ENCODE measurements at regions not wholly inside any gene's neighbourhood (a gene's known extent, or its start where the extent isn't known, plus 50 kb on each side); places are given as distances from the start of the nearest gene placed in this dataset.

DNA sequence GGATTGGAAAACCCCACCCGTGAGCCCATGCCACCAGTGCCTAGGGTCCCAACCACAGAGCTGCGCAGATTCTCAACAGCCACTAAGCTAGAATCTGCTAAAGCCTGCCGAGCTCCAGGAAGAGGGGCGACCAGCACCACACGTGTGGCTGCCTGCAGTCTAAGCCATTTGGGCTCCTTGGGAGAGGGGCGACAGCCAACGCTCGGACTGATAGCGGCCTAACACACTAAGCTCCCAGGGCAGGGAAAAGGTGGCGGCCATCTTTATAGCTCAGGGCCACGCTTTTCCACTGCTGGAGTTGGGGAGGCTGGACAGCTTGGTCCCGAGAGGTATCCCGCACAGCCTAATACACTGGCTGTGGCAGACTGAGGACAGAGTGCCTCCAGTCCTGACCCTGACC lies 631.8 kb downstream of the CETN3 start:
- Mint-ChIP-seq H3K27ac (no peak overlapping the region), H3K4me3 (no peak overlapping the region), H3K4me1 (ENCODE audit: low read depth) (no peaks in the 10 kb centered on the region), H3K9me3 (peaks cover 54% of the 10 kb centered on the region), H3K36me3 (no peaks in the 10 kb centered on the region), H3K27me3 (no peaks in the 10 kb centered on the region)
- DNase-seq = no peak
- intact Hi-C loops (cut with micrococcal nuclease) = no loop called here
- ChIA-PET POLR2A (no interaction called here), CTCF (no interaction called here)

DNA sequence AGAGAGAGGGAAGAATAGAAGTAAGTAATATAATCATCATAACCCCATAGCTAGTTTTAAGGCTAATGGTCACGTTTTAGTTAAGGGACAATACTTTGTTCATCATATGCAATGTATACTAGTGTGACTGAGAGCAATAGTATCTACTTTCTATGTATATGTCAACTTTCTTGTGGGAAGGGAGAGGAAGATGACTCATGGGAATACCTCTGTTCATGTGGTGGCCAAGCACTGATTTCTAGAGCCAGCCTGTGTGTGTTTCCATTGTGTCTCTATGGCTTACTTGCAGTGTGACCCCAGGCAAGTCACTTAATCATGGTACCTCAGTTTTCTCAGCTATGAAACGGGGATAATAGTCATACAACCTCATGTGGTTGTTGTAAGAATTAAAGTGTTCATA lies 639.6 kb downstream of the CETN3 start:
- no peak for DNase-seq
- POLR2A ChIA-PET = no interaction called here
- intact Hi-C loops (cut with micrococcal nuclease) = no loop called here
- CTCF ChIA-PET = no interaction called here
- H3K36me3 Mint-ChIP-seq = no peaks in the 10 kb centered on the region
- H3K4me3 Mint-ChIP-seq = no peak overlapping the region
- H3K4me1 Mint-ChIP-seq (ENCODE audit: low read depth) = no peaks in the 10 kb centered on the region
- peaks cover 7% of the 10 kb centered on the region for H3K9me3 Mint-ChIP-seq
- no peak overlapping the region for H3K27ac Mint-ChIP-seq
- no peaks in the 10 kb centered on the region for H3K27me3 Mint-ChIP-seq

DNA sequence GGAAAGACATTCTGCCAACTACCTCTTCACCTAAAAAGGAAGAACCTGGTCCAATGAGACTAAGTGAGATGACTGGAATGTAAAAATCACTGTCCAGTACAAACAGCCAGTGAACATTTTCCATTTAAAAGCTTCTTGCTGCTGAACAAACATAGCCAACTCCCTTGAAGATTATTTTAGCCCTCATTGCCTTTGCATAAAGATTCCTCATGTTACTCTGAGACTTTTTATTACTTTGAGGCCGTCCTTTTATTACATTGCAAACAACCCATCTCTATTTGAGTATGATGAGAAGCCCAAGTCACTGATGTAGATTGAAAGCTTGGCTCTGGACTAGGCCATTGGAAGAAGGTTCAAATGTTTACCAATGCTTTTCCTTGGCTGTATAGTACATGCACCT lies 649.8 kb downstream of the CETN3 start:
- no peak overlapping the region for H3K27ac Mint-ChIP-seq
- ChIA-PET POLR2A (no interaction called here), CTCF (no interaction called here)
- no peaks in the 10 kb centered on the region for H3K9me3 Mint-ChIP-seq
- no peak overlapping the region for H3K4me3 Mint-ChIP-seq
- no peak for DNase-seq
- no peaks in the 10 kb centered on the region for H3K4me1 Mint-ChIP-seq (ENCODE audit: low read depth)
- intact Hi-C loops (cut with micrococcal nuclease) = no loop called here
- no peaks in the 10 kb centered on the region for H3K36me3 Mint-ChIP-seq
- no peaks in the 10 kb centered on the region for H3K27me3 Mint-ChIP-seq

DNA sequence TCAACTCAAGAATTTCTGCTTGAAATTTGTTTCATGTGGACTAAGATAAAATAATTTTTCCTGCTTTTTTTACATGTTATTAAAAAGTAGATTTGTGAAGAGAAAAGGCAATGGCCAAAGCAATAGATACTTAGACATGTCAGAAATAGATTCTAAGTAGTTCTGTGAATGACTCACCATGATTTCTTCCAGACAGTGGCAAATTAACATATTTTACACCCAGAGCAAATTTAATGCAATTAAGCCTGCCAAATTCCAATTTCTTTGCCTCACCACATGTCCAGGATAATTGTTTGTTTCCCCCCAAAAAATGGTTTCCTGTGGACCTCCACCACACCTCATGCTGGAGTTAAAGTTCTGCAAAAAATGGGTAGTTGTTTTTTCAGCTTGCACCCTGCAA lies 651.4 kb downstream of the CETN3 start:
- intact Hi-C loops (cut with micrococcal nuclease) = no loop called here
- POLR2A ChIA-PET = no interaction called here
- Mint-ChIP-seq H3K4me3 (no peak overlapping the region), H3K27ac (no peak overlapping the region), H3K9me3 (no peaks in the 10 kb centered on the region), H3K27me3 (no peaks in the 10 kb centered on the region), H3K4me1 (ENCODE audit: low read depth) (no peaks in the 10 kb centered on the region), H3K36me3 (no peaks in the 10 kb centered on the region)
- CTCF ChIA-PET = no interaction called here
- no peak for DNase-seq

DNA sequence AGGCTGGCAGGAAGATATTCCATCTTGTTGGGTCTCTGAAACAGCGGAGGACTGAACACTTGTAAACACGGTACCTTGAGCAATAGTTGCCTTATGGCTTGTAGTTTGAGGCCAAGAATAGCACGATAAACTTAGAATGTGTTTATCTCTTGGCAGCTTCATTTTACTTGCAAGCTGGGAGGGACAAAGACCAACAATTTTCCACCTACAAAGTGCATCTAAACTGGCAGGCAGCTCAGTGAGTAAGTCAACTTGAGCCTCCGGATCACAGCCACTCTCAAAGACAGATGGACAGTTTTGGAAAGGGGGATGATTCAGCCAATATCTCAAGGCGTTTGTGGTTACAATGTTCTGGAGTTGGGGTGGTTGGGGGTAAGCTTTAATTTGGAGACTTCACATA lies 652.6 kb downstream of the CETN3 start:
- Mint-ChIP-seq H3K27ac (no peak overlapping the region), H3K4me3 (no peak overlapping the region), H3K9me3 (no peaks in the 10 kb centered on the region), H3K4me1 (ENCODE audit: low read depth) (no peaks in the 10 kb centered on the region), H3K36me3 (no peaks in the 10 kb centered on the region), H3K27me3 (no peaks in the 10 kb centered on the region)
- ChIA-PET POLR2A (no interaction called here), CTCF (no interaction called here)
- intact Hi-C loops (cut with micrococcal nuclease) = no loop called here
- no peak for DNase-seq

DNA sequence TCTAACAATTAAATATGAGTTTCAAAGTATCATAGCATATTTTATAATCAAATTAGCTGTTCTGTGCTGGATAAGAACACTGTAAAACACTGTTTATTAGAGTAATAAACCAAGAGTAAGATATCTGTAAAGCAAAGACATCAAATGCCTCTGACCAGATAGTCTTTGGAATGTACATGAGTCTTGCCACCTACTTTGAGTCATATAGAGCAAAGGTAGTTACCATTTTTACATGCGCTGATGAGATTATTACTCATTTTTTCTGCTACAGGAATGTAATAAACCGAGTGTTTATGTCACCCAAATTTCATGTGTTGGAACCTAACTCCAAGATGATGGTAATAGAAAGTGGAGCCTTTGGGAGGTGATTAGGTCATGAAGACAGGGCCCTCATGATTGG lies 654.5 kb downstream of the CETN3 start:
- ChIA-PET CTCF (no interaction called here), POLR2A (no interaction called here)
- Mint-ChIP-seq H3K27ac (no peak overlapping the region), H3K27me3 (no peaks in the 10 kb centered on the region), H3K4me1 (ENCODE audit: low read depth) (no peaks in the 10 kb centered on the region), H3K9me3 (no peaks in the 10 kb centered on the region), H3K4me3 (no peak overlapping the region), H3K36me3 (no peaks in the 10 kb centered on the region)
- no peak for DNase-seq
- intact Hi-C loops (cut with micrococcal nuclease) = no loop called here

DNA sequence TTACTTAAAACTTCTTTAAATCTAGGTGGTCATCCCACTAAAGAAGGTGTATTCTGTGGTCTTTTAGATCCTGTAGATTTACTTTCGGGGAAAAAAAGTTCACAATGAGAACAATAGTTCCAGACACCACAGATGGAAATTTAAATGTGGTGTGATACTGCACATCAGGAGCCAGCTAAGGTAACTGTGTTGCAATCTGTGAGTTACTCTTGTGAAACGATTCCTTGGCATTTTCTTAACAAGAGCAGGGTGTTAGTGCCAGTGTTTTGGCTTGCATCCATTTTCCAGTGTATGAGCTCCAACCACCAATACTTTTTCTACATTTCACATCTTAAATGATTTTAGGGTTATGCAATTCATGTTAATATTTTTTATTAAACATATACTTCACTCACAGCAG lies 674.5 kb downstream of the CETN3 start:
- no peak for DNase-seq
- CTCF ChIA-PET = no interaction called here
- Mint-ChIP-seq H3K9me3 (peaks cover 2% of the 10 kb centered on the region), H3K27ac (no peak overlapping the region), H3K4me1 (ENCODE audit: low read depth) (no peaks in the 10 kb centered on the region), H3K27me3 (no peaks in the 10 kb centered on the region), H3K36me3 (no peaks in the 10 kb centered on the region), H3K4me3 (no peak overlapping the region)
- intact Hi-C loops (cut with micrococcal nuclease) = no loop called here
- POLR2A ChIA-PET = no interaction called here

DNA sequence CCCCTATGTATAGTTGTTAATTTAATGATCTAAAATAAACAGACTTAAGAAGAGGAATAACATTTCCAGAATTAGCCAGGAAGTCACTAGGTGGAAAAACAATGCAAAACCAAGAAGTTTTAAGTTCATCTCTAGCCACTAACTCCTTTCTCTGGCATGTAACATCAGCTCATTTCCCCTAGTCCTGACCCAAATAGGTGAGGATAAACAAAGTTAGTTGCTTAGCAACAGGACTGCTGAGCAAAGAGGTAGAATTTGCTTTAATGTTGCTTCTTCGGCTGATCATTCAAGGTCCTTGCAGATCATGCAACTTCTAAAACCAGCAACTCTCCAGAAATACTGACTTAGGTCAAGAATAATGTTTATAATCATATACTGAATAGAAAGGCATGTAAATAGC lies 675.8 kb downstream of the CETN3 start:
- Mint-ChIP-seq H3K4me1 (ENCODE audit: low read depth) (no peaks in the 10 kb centered on the region), H3K4me3 (no peak overlapping the region), H3K36me3 (no peaks in the 10 kb centered on the region), H3K27ac (no peak overlapping the region), H3K9me3 (peaks cover 5% of the 10 kb centered on the region), H3K27me3 (no peaks in the 10 kb centered on the region)
- intact Hi-C loops (cut with micrococcal nuclease) = no loop called here
- POLR2A ChIA-PET = no interaction called here
- no peak for DNase-seq
- CTCF ChIA-PET = no interaction called here

DNA sequence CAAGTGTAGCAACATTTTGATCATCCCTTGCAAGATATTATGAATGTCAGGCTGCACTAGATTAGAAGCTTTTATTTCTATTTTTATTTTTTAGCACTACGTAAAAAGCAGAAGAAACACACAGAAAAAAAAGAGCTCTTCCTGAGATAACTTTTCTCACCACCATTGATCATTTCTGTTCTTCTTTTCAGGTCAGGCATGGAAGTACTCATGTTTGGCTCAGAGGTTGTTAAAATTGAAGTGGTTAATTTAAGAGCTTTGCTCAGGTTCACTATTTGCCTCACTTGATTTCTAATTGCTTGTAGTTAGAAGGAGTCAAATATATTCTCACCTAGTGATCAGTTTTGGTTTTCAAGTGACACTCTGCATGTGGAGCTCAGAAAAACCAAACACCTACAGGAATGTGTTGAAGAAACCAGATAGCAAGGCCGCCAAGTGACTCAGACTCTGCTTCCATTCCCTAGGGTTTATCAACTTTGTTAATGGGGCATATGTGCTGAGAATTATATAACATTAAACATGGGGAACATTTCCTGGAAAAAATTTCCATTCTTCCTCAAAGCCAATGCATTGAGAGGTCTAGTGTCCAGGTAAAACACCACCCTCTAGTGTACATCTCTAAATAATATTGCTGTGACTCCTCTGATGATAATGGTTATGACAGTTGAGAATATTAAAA lies 679.8 kb downstream of the CETN3 start:
- Mint-ChIP-seq H3K4me3 (no peak overlapping the region), H3K9me3 (peaks cover 7% of the 10 kb centered on the region), H3K27me3 (no peaks in the 10 kb centered on the region), H3K4me1 (ENCODE audit: low read depth) (no peaks in the 10 kb centered on the region), H3K27ac (no peak overlapping the region), H3K36me3 (no peaks in the 10 kb centered on the region)
- DNase-seq = no peak
- ChIA-PET POLR2A (no interaction called here), CTCF (no interaction called here)
- intact Hi-C loops (cut with micrococcal nuclease) = no loop called here

DNA sequence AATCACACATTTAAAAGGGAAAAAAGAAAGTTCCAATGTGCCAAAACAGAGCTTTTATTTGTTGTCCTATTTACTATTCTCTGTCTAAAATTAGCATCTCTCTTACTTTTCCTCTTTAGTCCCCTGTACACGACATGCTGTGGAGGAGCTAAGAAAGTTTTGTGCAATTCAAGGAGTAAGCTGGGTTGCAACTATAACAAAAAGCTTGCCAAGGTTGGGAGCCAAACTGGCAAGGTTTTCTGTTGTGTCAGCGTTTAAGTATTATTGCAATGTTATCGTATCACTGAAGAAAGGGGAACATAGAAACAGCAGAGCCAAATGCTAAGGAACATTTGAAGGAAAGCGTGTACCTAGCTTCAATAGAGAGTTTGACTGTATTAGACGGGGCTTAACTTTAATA lies 680.8 kb downstream of the CETN3 start:
- Mint-ChIP-seq H3K4me1 (ENCODE audit: low read depth) (no peaks in the 10 kb centered on the region), H3K36me3 (no peaks in the 10 kb centered on the region), H3K27ac (no peak overlapping the region), H3K9me3 (peaks cover 7% of the 10 kb centered on the region), H3K27me3 (no peaks in the 10 kb centered on the region), H3K4me3 (no peak overlapping the region)
- ChIA-PET POLR2A (no interaction called here), CTCF (no interaction called here)
- intact Hi-C loops (cut with micrococcal nuclease) = no loop called here
- no peak for DNase-seq

DNA sequence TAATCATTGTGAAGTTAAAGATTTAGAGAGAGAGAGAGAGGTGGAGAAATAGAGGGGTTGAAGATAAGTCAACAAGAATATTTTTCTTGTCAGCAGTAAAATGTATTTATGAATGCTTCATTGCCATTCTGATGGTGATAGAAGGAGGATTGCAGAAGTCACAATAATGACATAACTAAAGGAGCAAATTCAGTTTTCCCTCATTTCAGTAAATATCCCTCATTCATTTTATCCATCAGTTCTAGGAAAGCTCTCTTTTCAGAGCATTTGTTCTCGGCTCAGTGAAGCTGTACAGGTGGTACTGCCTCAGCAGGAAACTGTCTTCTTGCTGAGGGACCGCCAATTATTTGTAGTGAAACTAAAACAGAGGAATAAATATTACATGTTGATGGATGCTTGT lies 681.4 kb downstream of the CETN3 start:
- Mint-ChIP-seq H3K27me3 (no peaks in the 10 kb centered on the region), H3K27ac (no peak overlapping the region), H3K36me3 (no peaks in the 10 kb centered on the region), H3K4me1 (ENCODE audit: low read depth) (no peaks in the 10 kb centered on the region), H3K9me3 (peaks cover 7% of the 10 kb centered on the region), H3K4me3 (no peak overlapping the region)
- POLR2A ChIA-PET = no interaction called here
- DNase-seq = no peak
- intact Hi-C loops (cut with micrococcal nuclease) = no loop called here
- CTCF ChIA-PET = no interaction called here

DNA sequence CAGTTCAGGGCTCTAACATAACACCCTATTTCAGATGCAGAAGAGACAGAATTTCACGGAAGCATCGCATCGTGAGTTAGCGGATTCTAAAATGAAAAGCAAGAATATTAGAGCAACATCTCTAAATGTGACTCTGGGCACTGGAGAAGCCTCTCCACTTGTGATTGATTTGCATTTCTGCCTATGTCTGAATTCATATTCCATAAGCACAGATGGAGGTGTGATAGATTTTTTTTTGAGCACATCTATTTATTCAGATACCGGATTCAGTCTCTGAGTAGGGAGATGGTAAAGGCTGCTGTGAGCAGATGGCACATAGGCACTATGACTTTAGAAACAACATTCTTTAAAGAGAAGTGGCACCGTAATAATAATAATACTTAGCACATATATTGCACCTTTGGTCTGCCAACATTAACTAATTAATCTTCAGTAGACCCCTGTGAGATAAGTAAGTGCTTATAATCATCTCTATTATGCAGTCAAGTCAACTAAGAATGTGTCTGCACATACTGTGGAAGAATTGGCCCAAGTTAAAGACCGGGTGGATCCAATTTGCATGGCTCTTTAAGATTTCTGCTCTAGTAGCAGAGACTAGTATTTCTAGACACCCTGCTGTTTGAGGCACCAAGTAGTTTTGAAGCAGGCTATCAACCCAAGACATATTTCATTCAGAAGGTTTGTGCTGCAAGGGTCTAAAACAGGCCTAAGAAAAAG lies 685.0 kb downstream of the CETN3 start:
- no peak overlapping the region for H3K27ac Mint-ChIP-seq
- H3K4me1 Mint-ChIP-seq (ENCODE audit: low read depth) = no peaks in the 10 kb centered on the region
- H3K27me3 Mint-ChIP-seq = no peaks in the 10 kb centered on the region
- DNase-seq = no peak
- ChIA-PET POLR2A (no interaction called here), CTCF (no interaction called here)
- intact Hi-C loops (cut with micrococcal nuclease) = no loop called here
- no peaks in the 10 kb centered on the region for H3K36me3 Mint-ChIP-seq
- H3K4me3 Mint-ChIP-seq = no peak overlapping the region
- H3K9me3 Mint-ChIP-seq = peaks cover 4% of the 10 kb centered on the region

DNA sequence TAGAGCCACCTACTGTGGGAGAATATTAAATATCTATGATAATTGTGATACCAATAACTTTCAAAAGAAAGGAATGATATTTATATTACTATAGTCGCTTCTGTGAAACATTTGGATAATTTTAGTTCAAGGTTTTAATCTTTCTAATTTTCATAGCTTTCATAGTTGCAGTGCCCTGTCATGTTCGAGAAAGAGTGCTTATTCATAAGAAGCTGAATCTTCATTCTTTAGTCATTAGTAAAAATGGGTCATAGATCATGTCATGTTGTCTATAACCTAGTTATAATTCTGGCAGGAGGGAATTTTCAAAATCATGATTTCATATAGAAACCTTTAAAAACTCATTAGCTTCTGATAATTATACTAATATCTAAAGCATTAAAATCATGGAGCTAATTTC lies 685.6 kb downstream of the CETN3 start:
- DNase-seq = no peak
- intact Hi-C loops (cut with micrococcal nuclease) = no loop called here
- peaks cover 4% of the 10 kb centered on the region for H3K9me3 Mint-ChIP-seq
- no peaks in the 10 kb centered on the region for H3K36me3 Mint-ChIP-seq
- POLR2A ChIA-PET = no interaction called here
- no peak overlapping the region for H3K27ac Mint-ChIP-seq
- no peaks in the 10 kb centered on the region for H3K4me1 Mint-ChIP-seq (ENCODE audit: low read depth)
- no peaks in the 10 kb centered on the region for H3K27me3 Mint-ChIP-seq
- CTCF ChIA-PET = no interaction called here
- no peak overlapping the region for H3K4me3 Mint-ChIP-seq
